Psoas muscle (tissue), 7 donors: ENCODE measurements at regions not wholly inside any gene's neighbourhood (a gene's known extent, or its start where the extent isn't known, plus 50 kb on each side); places are given as distances from the start of the nearest gene placed in this dataset.

Experiments used
- ATAC-seq, 4 donors: fragments of 200-7000 bp; cut with Tn5 transposase; one replicate each; pipeline ENCODE4 v1.9.1; 2020; ENCODE audit warnings: moderate library complexity in 3 of 4, mild to moderate bottlenecking in 2 of 4
- DNase-seq, 2 donors: peaks; one replicate each; pipeline ENCODE4 v3.0.0-alpha.2; 2020
- H3K27ac ChIP-seq: fragments of 200-600 bp; one replicate; pipeline ENCODE4 v1.8.0; 2022
- H3K27me3 ChIP-seq, 3 donors: fragments of 200-600 bp in 1 of 3; one replicate each; pipeline versions ENCODE4 v1.6.1 to v1.8.0; 2013 to 2022; ENCODE audit warnings: low read length in 2 of 3, mild to moderate bottlenecking in 2 of 3, moderate library complexity in 1 of 3; ENCODE audit not compliant: insufficient read depth in 3 of 3
- H3K36me3 ChIP-seq, 2 donors: fragments of 200-600 bp in 1 of 2; one replicate each; pipeline versions ENCODE4 v1.6.1 to v1.8.0; 2013 to 2022; ENCODE audit warnings: low read depth in 1 of 2, mild to moderate bottlenecking in 1 of 2, moderate library complexity in 1 of 2; ENCODE audit not compliant: insufficient read depth in 1 of 2
- H3K4me1 ChIP-seq: fragments of 200-600 bp; one replicate; pipeline ENCODE4 v1.8.0; 2022
- H3K4me3 ChIP-seq: fragments of 200-600 bp; one replicate; pipeline ENCODE4 v1.8.0; 2022; ENCODE audit warnings: mild to moderate bottlenecking
- H3K9me3 ChIP-seq: fragments of 200-600 bp; one replicate; pipeline ENCODE4 v1.8.0; 2022
- WGBS, 3 donors: extraction: QIAGEN DNeasy Blood & Tissue Kit; methylation state at CpG; one replicate each; pipeline versions ENCODE4 v1.1.6 to v1.1.7; 2013; 5-methylcytosine and 5-hydroxymethylcytosine counted together
- intact Hi-C, 2 donors: fragments of 100-400 bp; cut with DNase I; formaldehyde crosslinking; loops; one replicate each; pipeline versions ENCODE4 v1.11.0 to v1.14.2; 2022
- TF ChIP-seq, protein P1 (sequence below): fragments of 200-600 bp; IDR thresholded peaks from one replicate; pipeline ENCODE4 v1.8.0; 2022; ENCODE audit warnings: antibody characterized with exemption
- donor health status: healthy with polysubstance abuse.
- donor health status: DM: no; HTN: no; CAD: no; lungs with moderate emphysema.
- donor health status: Bipolar disorder and iron deficiency.
- donor health status: healthy.
- donor health status: DM: yes; HTN: yes; CAD: no.
- donor health status: DM: no; HTN: no; CAD: no.
- donor health status: DM: yes; HTN: yes; CAD: no.

DNA sequence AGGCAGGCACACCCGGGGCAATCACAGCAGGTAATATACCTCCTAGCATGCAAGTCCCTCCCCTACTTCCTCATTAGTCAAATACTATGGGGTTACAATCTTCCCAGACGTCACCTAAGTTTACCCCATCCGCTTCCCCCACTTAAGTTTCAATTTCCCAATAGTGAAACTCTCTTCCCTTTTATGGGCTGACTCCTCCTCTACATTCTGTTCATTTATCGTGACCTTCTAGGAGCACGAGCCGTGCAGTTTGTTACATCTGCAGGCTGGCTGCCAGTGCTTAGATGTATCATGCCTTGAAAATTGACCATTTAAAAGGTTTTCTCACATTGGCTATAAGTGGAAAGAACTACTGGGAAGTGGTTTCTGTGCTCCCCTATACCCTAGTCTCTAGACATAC lies 1357.8 kb upstream of the CRIM1 start:
- TF ChIP-seq, protein P1, sequence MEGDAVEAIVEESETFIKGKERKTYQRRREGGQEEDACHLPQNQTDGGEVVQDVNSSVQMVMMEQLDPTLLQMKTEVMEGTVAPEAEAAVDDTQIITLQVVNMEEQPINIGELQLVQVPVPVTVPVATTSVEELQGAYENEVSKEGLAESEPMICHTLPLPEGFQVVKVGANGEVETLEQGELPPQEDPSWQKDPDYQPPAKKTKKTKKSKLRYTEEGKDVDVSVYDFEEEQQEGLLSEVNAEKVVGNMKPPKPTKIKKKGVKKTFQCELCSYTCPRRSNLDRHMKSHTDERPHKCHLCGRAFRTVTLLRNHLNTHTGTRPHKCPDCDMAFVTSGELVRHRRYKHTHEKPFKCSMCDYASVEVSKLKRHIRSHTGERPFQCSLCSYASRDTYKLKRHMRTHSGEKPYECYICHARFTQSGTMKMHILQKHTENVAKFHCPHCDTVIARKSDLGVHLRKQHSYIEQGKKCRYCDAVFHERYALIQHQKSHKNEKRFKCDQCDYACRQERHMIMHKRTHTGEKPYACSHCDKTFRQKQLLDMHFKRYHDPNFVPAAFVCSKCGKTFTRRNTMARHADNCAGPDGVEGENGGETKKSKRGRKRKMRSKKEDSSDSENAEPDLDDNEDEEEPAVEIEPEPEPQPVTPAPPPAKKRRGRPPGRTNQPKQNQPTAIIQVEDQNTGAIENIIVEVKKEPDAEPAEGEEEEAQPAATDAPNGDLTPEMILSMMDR: no peak
- Histone ChIP-seq H3K27me3 (no peaks in the 10 kb centered on the region), H3K36me3 (no peaks in the 10 kb centered on the region), H3K4me3 (no peak overlapping the region), H3K4me1 (no peaks in the 10 kb centered on the region), H3K9me3 (no peaks in the 10 kb centered on the region), H3K27ac (no peak overlapping the region)
- DNase-seq: no peak
- no peak for ATAC-seq
- intact Hi-C loops: no loop called here
- WGBS, 3 donors: 59 to 68% (median 62%) methylated on average over 6 of the region's 6 CpGs

DNA sequence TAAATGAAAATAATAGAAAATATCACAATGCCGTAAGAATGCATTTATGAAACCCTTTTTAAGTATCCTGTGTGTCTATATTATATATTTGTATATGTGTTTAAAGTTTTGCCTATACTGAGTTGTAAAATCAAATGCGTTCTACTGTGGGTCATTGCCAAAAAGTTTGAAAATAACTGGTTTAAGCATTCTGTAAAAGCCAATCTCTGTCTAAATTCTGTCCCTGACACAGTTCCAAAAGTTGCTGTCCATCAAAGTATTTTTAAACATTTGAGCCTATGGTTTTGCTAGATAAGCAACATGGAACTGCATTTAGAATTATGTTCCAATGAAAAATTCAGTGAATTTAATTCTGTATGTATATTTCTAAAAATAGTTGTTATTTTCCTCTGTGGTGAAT lies 1360.4 kb upstream of the CRIM1 start:
- no peaks in the 10 kb centered on the region for H3K27me3 ChIP-seq
- 34 to 54% (median 40%) methylated on average over 2 of the region's 2 CpGs for WGBS, 3 donors
- no peaks in the 10 kb centered on the region for H3K36me3 ChIP-seq
- intact Hi-C loops: no loop called here
- ATAC-seq (no peak), DNase-seq (no peak)
- TF ChIP-seq, protein P1: no peak
- H3K9me3 ChIP-seq: no peaks in the 10 kb centered on the region
- H3K4me3 ChIP-seq: no peak overlapping the region
- H3K27ac ChIP-seq: no peak overlapping the region
- no peaks in the 10 kb centered on the region for H3K4me1 ChIP-seq

DNA sequence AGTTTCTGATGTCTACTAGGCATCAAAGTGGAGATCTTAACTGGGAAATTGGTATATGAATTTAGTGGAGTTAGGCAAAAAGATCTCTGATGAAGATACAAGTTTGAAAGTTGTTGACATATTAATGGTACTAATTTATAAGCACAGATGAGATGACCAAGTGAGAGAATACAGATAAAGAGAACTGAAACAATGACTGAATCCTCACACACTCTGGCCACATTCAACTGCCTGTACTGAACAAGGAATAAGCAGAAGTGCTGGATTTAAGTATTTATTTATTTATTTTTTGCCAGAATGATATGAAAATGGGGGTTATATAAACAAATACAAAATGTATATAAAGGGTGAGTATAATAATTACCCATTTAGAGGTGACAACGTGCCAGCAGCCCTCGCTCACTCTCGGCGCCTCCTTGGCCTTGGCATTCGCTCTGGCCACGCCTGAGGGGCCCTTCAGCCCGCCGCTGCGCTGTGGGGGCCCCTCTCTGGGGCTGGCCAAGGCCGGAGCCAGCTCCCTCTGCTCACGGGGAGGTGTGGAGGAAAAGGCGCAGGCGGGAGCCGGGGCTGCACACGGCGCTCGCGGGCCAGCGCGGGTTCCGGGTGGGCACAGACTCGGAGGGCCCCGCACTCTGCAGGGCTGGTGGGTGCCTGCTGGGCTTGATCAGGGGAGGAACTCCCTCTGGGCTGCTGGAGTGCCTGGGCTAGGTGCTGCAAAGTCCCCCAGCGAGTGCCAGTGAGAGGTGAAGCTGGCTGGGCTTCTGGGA lies 1363.9 kb upstream of the CRIM1 start:
- DNase-seq (peak in 1 of 2 donors; percentile 50), ATAC-seq (no peak)
- no peaks in the 10 kb centered on the region for H3K36me3 ChIP-seq
- no peaks in the 10 kb centered on the region for H3K27me3 ChIP-seq
- H3K4me3 ChIP-seq: no peak overlapping the region
- no peak overlapping the region for H3K27ac ChIP-seq
- intact Hi-C loops: no loop called here
- TF ChIP-seq, protein P1: no peak
- 92 to 94% (median 94%) methylated on average over 24 of the region's 24 CpGs for WGBS, 3 donors
- no peaks in the 10 kb centered on the region for H3K9me3 ChIP-seq
- no peaks in the 10 kb centered on the region for H3K4me1 ChIP-seq

DNA sequence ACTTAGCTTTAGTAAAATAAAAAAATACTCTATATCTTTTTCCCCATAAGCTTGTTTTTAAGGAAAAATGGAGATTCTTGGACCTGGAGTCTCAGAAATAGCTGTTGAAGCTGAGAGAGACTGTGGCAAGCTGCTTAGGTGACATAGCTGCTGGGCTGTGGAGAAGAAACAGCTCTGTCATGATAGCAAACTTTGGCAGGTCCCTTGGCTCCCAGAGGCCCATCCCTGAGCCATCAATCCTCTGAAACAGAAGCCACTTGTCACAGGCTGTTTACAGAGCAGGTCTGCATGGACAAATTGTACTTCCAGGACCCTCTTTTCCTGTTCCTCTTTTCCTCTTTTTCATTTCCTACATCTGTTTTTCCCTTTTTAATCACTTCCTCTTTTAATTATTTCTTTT lies 1370.1 kb upstream of the CRIM1 start:
- no peaks in the 10 kb centered on the region for H3K27me3 ChIP-seq
- DNase-seq (no peak), ATAC-seq (no peak)
- no peak overlapping the region for H3K4me3 ChIP-seq
- H3K27ac ChIP-seq: no peak overlapping the region
- TF ChIP-seq, protein P1: no peak
- H3K9me3 ChIP-seq: peaks cover 4% of the 10 kb centered on the region
- intact Hi-C loops: no loop called here
- no peaks in the 10 kb centered on the region for H3K36me3 ChIP-seq
- no peaks in the 10 kb centered on the region for H3K4me1 ChIP-seq

DNA sequence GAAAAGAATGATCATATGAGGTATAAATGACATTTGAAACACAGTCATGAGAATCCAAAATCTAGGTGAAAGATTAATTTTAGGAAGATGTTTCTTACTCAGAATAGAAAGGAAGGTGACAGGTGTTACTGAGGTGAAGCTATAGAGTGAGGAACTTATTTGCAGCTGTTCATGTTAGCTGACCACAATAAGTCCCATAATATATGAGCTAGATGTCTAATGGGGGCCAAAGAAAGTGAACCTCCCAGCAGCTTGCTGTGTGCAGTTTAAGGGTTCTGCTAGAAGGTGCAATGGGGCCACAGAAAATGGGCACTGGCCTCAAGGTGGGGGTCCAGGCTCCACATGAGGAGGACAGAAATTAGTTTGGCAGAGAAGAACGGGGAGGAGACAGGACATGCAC lies 1374.9 kb upstream of the CRIM1 start:
- no peak for ATAC-seq
- TF ChIP-seq, protein P1: no peak
- Histone ChIP-seq H3K4me3 (no peak overlapping the region), H3K4me1 (no peaks in the 10 kb centered on the region), H3K9me3 (peaks cover 4% of the 10 kb centered on the region), H3K36me3 (no peaks in the 10 kb centered on the region), H3K27me3 (no peaks in the 10 kb centered on the region), H3K27ac (no peak overlapping the region)
- 56 to 83% (median 71%) methylated on average over 1 of the region's 1 CpG for WGBS, 3 donors
- no peak for DNase-seq
- intact Hi-C loops: no loop called here
